Spleen (tissue), 11 donors: ENCODE measurements at regions not wholly inside any gene's neighbourhood (a gene's known extent, or its start where the extent isn't known, plus 50 kb on each side); places are given as distances from the start of the nearest gene placed in this dataset.

ENCODE experiments used
- DNase-seq: peaks from one replicate; pipeline ENCODE4 v3.0.0-alpha.2; 2020
- H3K27ac ChIP-seq, 8 donors: fragments of 200-600 bp; sonication (generic) in 7 of 8; 1 replicate in 4 of 8; 2 replicates in 4 of 8; pipeline versions ENCODE4 v1.5.0 to v1.8.0; 2016 to 2021; ENCODE audit warnings: inconsistent platforms in 4 of 8, mild to moderate bottlenecking in 4 of 8, moderate library complexity in 1 of 8
- H3K27me3 ChIP-seq, 7 donors: fragments of 200-600 bp; sonication (generic) in 6 of 7; replicated peaks in 1 of 7; 1 replicate in 4 of 7; 2 replicates in 3 of 7; pipeline versions ENCODE4 v1.5.0 to v1.8.0; 2016 to 2021; ENCODE audit warnings: inconsistent platforms in 3 of 7, mild to moderate bottlenecking in 1 of 7
- H3K36me3 ChIP-seq, 6 donors: fragments of 200-600 bp; sonication (generic) in 5 of 6; 1 replicate in 4 of 6; 2 replicates in 2 of 6; pipeline versions ENCODE4 v1.5.0 to v1.8.0; 2016 to 2021; ENCODE audit warnings: inconsistent platforms in 2 of 6
- H3K4me1 ChIP-seq, 6 donors: fragments of 200-600 bp; sonication (generic) in 5 of 6; 1 replicate in 3 of 6; 2 replicates in 3 of 6; pipeline versions ENCODE4 v1.5.0 to v1.8.0; 2016 to 2021; ENCODE audit warnings: inconsistent platforms in 3 of 6
- H3K4me3 ChIP-seq, 8 donors: fragments of 200-600 bp; sonication (generic) in 7 of 8; 1 replicate in 4 of 8; 2 replicates in 4 of 8; pipeline versions ENCODE4 v1.5.0 to v1.8.0; 2016 to 2021; ENCODE audit warnings: inconsistent platforms in 4 of 8, mild to moderate bottlenecking in 4 of 8, moderate library complexity in 2 of 8
- H3K9me3 ChIP-seq, 8 donors: fragments of 200-600 bp; sonication (generic) in 7 of 8; 1 replicate in 4 of 8; 2 replicates in 4 of 8; pipeline versions ENCODE4 v1.5.0 to v1.8.0; 2016 to 2021; ENCODE audit warnings: inconsistent platforms in 4 of 8
- CTCF ChIP-seq, 11 experiments: fragments of 200-600 bp in 7 of 11; fragments of 450-650 bp in 4 of 11; sonication (generic) in 4 of 11; IDR thresholded peaks in 8 of 11; conservative IDR thresholded peaks in 3 of 11; 1 replicate in 7 of 11; 2 replicates in 4 of 11; pipeline versions ENCODE4 v1.4.0 to v1.8.0; 2016 to 2021; ENCODE audit warnings: antibody characterized with exemption in 11 of 11, inconsistent platforms in 4 of 11, mild to moderate bottlenecking in 1 of 11
- POLR2A ChIP-seq, 3 donors: fragments of 450-650 bp; IDR thresholded peaks; one replicate each; pipeline ENCODE4 v1.5.1; 2017; ENCODE audit warnings: antibody characterized with exemption in 3 of 3, mild to moderate bottlenecking in 1 of 3
- POLR2AphosphoS5 ChIP-seq, 3 donors: sonication (generic); formaldehyde crosslinking; IDR thresholded peaks; one replicate each; pipeline ENCODE4 v1.5.1; 2017; ENCODE audit warnings: antibody characterized with exemption in 3 of 3
- WGBS, 5 donors: extraction: QIAGEN DNeasy Blood & Tissue Kit in 3 of 5; methylation state at CpG; one replicate each; pipeline versions ENCODE4 v1.1.5 to v1.1.7; 2013 to 2018; 5-methylcytosine and 5-hydroxymethylcytosine counted together
- intact Hi-C: fragments of 100-400 bp; cut with DNase I; formaldehyde crosslinking; loops from one replicate; pipeline ENCODE4 v1.15.0; 2023; ENCODE audit warnings: low total_unique reads
- donor health status: healthy with polysubstance abuse.
- donor health status: DM: no; HTN: no; CAD: no; lungs with moderate emphysema.
- donor health status: DM: no; HTN: no; CAD: no.
- donor health status: Bipolar disorder and iron deficiency.
- donor health status: healthy.
- donor health status: DM: no; HTN: no; CAD: no.
- donor health status: DM: yes; HTN: yes; CAD: no.

- no peak overlapping the region for H3K4me3 ChIP-seq
- no peaks in the 10 kb centered on the region for H3K27me3 ChIP-seq
- TF ChIP-seq POLR2A (IDR thresholded peaks at IDR 0.05) (no peak), CTCF (IDR thresholded peaks at IDR 0.05 in 8 of 11, conservative IDR thresholded peaks at IDR 0.05 in 3 of 11) (no peak), POLR2AphosphoS5 (IDR thresholded peaks at IDR 0.05) (no peak)
- 68 to 100% (median 80%) methylated on average over 1 to 4 of the region's 4 CpGs for WGBS, 5 donors
- no peaks in the 10 kb centered on the region for H3K9me3 ChIP-seq
- H3K4me1 ChIP-seq: no peaks in the 10 kb centered on the region
- H3K36me3 ChIP-seq: no peaks in the 10 kb centered on the region
- H3K27ac ChIP-seq: no peak overlapping the region
- no peak for DNase-seq
- intact Hi-C loops: no loop called here
These were observed 338.5 kb upstream of the FMR1 start for GRCh38 chrX:147573266-147573665.

GRCh38 chrX:147602176-147602696, 309.5 kb upstream of the FMR1 start:
- intact Hi-C loops: no loop called here
- DNase-seq: no peak
- no peak overlapping the region for H3K27ac ChIP-seq
- 50 to 77% (median 73%) methylated on average over 3 of the region's 3 CpGs for WGBS, 5 donors
- H3K9me3 ChIP-seq: peaks cover 0 to 6% (median 0%) of the 10 kb centered on the region in 8 donors
- no peaks in the 10 kb centered on the region for H3K36me3 ChIP-seq
- TF ChIP-seq CTCF (IDR thresholded peaks at IDR 0.05 in 8 of 11, conservative IDR thresholded peaks at IDR 0.05 in 3 of 11): no peak
- TF ChIP-seq POLR2A (IDR thresholded peaks at IDR 0.05): no peak
- no peak for TF ChIP-seq POLR2AphosphoS5 (IDR thresholded peaks at IDR 0.05)
- no peaks in the 10 kb centered on the region for H3K4me1 ChIP-seq
- no peaks in the 10 kb centered on the region for H3K27me3 ChIP-seq
- H3K4me3 ChIP-seq: no peak overlapping the region

- 70 to 85% (median 80%) methylated on average over 5 of the region's 5 CpGs for WGBS, 5 donors
- intact Hi-C loops: no loop called here
- TF ChIP-seq POLR2A (IDR thresholded peaks at IDR 0.05) (no peak), CTCF (IDR thresholded peaks at IDR 0.05 in 8 of 11, conservative IDR thresholded peaks at IDR 0.05 in 3 of 11) (no peak), POLR2AphosphoS5 (IDR thresholded peaks at IDR 0.05) (no peak)
These were observed 285.1 kb upstream of the FMR1 start for GRCh38 chrX:147626605-147627004.

GRCh38 chrX:147635186-147635585, 276.5 kb upstream of the FMR1 start:
- 77 to 89% (median 86%) methylated on average over 1 of the region's 1 CpG for WGBS, 5 donors
- Histone ChIP-seq H3K27ac (no peak overlapping the region), H3K27me3 (no peaks in the 10 kb centered on the region), H3K4me3 (no peak overlapping the region), H3K36me3 (no peaks in the 10 kb centered on the region), H3K9me3 (no peaks in the 10 kb centered on the region), H3K4me1 (no peaks in the 10 kb centered on the region)
- no peak for TF ChIP-seq CTCF (IDR thresholded peaks at IDR 0.05 in 8 of 11, conservative IDR thresholded peaks at IDR 0.05 in 3 of 11)
- TF ChIP-seq POLR2AphosphoS5 (IDR thresholded peaks at IDR 0.05): no peak
- TF ChIP-seq POLR2A (IDR thresholded peaks at IDR 0.05): no peak
- intact Hi-C loops: no loop called here
- DNase-seq: no peak

More at GRCh38 chrX:147626605-147627004, 285.1 kb upstream of the FMR1 start:
- Histone ChIP-seq H3K4me1 (no peaks in the 10 kb centered on the region), H3K4me3 (no peak overlapping the region), H3K27ac (no peak overlapping the region), H3K9me3 (no peaks in the 10 kb centered on the region), H3K36me3 (no peaks in the 10 kb centered on the region), H3K27me3 (no peaks in the 10 kb centered on the region)
- no peak for DNase-seq
